ENCODE measurements at regions not wholly inside any gene's neighbourhood (a gene's known extent, or its start where the extent isn't known, plus 50 kb on each side); places are given as distances from the start of the nearest gene placed in this dataset.

- no peak for DNase-seq (ENCODE audit: low read depth in 2 of 2)
Measured at GRCh38 chr9:121601194-121601593, 50.2 kb upstream of the DAB2IP start.

All from stimulated activated CD4-positive, alpha-beta T cell treated with anti-CD3 and anti-CD28 coated beads, Interleukin-15, amount 100 ng/mL, for 48 hours (primary cell).